Transverse colon (tissue), 4 donors: ENCODE measurements at regions not wholly inside any gene's neighbourhood (a gene's known extent, or its start where the extent isn't known, plus 50 kb on each side); places are given as distances from the start of the nearest gene placed in this dataset.

ENCODE experiments used
- EP300 ChIP-seq: sonication (generic); formaldehyde crosslinking; IDR thresholded peaks from one replicate; pipeline ENCODE4 v1.6.1; 2017; ENCODE audit warnings: antibody characterized with exemption, low read depth
- POLR2A ChIP-seq: fragments of 450-650 bp; IDR thresholded peaks from one replicate; pipeline ENCODE4 v1.6.1; 2016; ENCODE audit warnings: antibody characterized with exemption, mild to moderate bottlenecking, moderate library complexity
- POLR2AphosphoS5 ChIP-seq, 3 donors: sonication (generic); formaldehyde crosslinking; IDR thresholded peaks; one replicate each; pipeline ENCODE4 v1.6.1; 2016; ENCODE audit warnings: antibody characterized with exemption in 3 of 3
- TF ChIP-seq, protein P1 (sequence below), 5 experiments: fragments of 200-600 bp in 3 of 5; fragments of 450-650 bp in 2 of 5; sonication (generic) in 3 of 5; IDR thresholded peaks; 1 replicate in 2 of 5; 2 replicates in 3 of 5; pipeline ENCODE4 v1.5.1; 2016 to 2017; ENCODE audit warnings: antibody characterized with exemption in 5 of 5, inconsistent platforms in 3 of 5, mild to moderate bottlenecking in 2 of 5, moderate library complexity in 1 of 5

DNA sequence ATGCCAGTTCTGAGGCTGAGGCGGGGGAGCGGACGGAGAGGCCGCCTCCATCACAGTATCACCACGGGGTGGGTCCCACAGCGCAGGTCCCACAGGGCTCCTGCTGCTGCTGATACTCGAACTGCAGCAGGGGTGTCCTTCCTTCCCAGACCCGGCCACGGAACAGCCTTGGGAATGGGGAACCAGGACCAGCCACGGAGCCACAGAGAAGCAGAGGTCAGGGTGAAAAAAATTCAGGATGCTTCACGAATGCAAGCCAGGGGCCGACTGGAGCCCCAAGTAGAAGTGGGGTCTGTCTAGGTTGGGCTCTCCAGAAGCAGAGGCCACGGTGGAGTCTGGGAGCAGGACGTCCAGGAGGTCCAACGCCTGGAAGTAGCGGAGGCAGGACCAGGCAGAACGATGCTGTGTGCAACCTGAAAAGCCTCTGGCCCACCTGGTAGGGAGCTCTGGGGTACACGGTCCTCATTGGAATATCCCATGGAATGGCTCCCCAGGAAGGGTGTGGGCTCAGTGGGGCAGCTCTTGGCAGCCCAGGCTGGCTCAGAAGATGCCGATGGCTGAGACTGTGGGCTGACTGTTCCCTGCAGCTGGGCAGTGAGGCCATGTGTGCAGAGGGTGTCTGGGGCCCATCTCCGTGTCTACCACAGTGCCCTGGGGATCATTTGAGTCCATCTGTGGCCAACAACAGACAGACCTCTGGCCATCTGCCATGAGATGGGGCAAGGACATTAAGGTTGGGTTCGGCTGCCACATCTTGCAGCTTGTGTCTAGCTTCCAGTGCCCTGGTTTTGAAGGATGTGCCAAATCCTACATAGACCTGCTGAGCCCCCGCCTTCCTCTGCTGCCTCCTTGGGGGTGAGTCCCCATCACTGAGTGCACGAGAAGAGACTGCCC lies 66.9 kb upstream of the FCN1 start:
- TF ChIP-seq, protein P1, sequence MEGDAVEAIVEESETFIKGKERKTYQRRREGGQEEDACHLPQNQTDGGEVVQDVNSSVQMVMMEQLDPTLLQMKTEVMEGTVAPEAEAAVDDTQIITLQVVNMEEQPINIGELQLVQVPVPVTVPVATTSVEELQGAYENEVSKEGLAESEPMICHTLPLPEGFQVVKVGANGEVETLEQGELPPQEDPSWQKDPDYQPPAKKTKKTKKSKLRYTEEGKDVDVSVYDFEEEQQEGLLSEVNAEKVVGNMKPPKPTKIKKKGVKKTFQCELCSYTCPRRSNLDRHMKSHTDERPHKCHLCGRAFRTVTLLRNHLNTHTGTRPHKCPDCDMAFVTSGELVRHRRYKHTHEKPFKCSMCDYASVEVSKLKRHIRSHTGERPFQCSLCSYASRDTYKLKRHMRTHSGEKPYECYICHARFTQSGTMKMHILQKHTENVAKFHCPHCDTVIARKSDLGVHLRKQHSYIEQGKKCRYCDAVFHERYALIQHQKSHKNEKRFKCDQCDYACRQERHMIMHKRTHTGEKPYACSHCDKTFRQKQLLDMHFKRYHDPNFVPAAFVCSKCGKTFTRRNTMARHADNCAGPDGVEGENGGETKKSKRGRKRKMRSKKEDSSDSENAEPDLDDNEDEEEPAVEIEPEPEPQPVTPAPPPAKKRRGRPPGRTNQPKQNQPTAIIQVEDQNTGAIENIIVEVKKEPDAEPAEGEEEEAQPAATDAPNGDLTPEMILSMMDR (IDR thresholded peaks at IDR 0.05): no peak
- TF ChIP-seq POLR2A: no peak
- TF ChIP-seq POLR2AphosphoS5 (IDR thresholded peaks at IDR 0.05): no peak
- TF ChIP-seq EP300: no peak
